Stimulated activated CD8-positive, alpha-beta memory T cell treated with anti-CD3 and anti-CD28 coated beads, Interleukin-2, amount 100 ng/mL, for 1 hour (primary cell): ENCODE measurements at regions not wholly inside any gene's neighbourhood (a gene's known extent, or its start where the extent isn't known, plus 50 kb on each side); places are given as distances from the start of the nearest gene placed in this dataset.

Source experiments
- DNase-seq, 2 donors: peaks; one replicate each; pipeline ENCODE4 v3.0.0-alpha.2; 2020; ENCODE audit warnings: low read depth in 2 of 2

DNA sequence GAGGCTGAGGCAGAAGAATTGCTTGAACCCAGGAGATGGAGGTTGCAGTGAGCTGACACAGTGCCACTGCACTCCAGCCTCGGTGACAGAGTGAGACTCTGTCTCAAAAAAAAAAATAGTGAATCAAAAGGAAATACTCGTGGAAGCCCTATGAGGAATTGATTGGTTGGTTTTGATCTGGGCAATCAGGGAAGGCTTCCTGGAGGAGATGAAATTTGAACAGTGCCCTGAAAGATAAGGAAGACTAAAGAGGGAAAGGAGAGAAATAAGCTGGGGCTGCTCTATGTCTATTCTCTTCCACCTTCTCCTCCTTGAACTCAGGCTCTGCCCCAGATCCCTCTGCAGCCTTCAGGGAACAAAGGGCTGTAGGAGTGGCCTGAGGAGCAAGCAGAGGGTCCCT lies 54.1 kb downstream of the IRF2BPL start:
- DNase-seq: no peak

GRCh38 chr14:76971549-76971948 lies 57.0 kb downstream of the IRF2BPL start:
- no peak for DNase-seq

DNA sequence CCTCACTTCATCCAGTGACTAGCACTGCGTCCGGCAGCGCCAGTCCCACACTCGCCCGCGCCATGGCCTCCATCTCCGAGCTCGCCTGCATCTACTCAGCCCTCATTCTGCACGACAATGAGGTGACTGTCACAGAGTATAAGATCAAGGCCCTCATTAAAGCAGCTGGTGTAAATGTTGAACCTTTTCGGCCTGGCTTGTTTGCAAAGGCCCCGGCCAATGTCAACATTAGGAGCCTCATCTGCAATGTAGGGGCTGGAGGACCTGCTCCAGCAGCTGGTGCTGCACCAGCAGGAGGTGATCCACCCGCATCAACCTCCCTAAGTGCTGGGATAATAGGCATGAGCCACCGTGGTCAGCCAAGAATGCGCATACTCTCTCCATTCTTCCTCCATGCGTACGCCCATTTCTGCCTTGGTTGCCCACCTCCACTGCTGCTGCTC lies 59.9 kb downstream of the IRF2BPL start:
- DNase-seq: no peak

- no peak for DNase-seq
These were observed 60.7 kb downstream of the IRF2BPL start for GRCh38 chr14:76967788-76968187.

- no peak for DNase-seq
These were observed 63.3 kb downstream of the IRF2BPL start for GRCh38 chr14:76965232-76965631.

- DNase-seq: no peak
These were observed 63.8 kb downstream of the IRF2BPL start for GRCh38 chr14:76964695-76965094.

DNA sequence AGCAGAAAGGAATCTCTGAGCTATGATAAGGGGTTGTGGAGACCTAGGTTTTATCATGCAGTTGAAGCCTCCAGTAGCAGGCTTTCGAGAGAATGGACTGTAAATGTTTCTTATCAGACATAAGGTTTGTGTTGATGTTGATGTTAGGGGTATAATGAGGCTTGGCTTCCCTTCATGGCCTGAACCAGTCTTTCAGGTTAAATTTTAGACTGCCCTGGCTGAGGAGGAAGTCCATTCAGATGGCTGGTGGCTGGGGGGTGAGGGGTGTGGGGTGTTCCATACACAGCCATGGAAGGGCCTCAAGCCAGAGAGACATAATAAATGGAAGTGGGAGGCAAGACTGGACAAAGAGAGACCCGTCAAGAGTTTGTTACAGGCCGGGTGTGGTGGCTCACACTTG lies 65.1 kb downstream of the IRF2BPL start:
- no peak for DNase-seq

DNA sequence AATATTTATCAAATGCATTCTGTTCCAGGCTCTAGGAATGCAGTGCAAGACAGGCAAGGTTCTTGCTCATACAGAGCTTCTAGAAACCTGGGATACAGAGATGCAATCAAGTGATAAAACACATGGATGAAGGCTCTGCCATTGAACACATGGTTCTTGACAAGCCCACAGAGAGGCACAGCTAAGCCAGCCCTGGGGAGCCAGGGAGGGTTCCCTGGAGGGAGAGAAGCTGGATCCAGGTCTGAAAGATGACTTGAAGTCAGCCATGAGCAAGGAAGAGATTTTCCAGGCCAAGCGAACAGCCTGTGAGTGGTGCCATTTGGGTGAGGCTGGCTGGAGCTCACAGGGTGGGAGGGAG lies 66.2 kb downstream of the IRF2BPL start:
- no peak for DNase-seq

- DNase-seq: peak; percentile 87 to 92
These were observed 66.7 kb downstream of the IRF2BPL start for GRCh38 chr14:76961631-76962302.

DNA sequence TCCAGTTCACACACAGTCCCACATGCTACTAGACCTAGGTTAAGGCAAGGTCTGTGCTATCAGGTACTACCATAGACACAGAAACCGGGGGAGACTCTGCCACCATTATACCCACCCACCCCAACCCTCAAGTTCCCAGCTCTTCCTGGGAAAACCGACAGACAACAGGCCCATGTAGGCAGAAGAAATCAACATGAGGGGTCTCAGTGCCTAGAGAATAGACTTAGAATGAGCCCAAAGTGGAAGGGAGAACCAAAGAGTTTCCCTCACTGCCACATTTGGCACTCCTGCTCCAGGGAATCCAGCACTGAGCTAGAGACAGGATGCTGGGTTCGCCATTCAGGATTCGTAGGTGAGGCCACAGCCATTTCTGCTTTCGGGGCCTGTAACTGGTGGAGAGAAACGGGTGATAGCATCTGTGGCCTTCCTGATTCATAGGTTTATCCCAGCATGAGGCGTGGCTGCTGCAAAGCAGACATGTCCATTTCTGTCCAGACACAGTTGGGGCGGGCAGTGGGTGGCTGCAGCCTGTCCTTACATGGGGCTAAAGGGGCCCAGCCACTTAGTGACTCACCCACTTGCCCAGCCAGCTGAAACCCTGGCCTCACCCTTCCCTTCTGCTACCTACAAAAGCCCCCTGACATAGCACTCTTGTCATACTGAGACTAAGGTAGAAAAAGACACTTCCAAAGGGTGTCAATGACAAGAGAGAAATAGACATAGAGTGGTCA lies 69.4 kb downstream of the IRF2BPL start:
- no peak for DNase-seq

GRCh38 chr14:76958020-76958979 lies 70.2 kb downstream of the IRF2BPL start:
- no peak for DNase-seq

GRCh38 chr14:76957224-76957891 lies 71.2 kb downstream of the IRF2BPL start:
- no peak for DNase-seq

DNA sequence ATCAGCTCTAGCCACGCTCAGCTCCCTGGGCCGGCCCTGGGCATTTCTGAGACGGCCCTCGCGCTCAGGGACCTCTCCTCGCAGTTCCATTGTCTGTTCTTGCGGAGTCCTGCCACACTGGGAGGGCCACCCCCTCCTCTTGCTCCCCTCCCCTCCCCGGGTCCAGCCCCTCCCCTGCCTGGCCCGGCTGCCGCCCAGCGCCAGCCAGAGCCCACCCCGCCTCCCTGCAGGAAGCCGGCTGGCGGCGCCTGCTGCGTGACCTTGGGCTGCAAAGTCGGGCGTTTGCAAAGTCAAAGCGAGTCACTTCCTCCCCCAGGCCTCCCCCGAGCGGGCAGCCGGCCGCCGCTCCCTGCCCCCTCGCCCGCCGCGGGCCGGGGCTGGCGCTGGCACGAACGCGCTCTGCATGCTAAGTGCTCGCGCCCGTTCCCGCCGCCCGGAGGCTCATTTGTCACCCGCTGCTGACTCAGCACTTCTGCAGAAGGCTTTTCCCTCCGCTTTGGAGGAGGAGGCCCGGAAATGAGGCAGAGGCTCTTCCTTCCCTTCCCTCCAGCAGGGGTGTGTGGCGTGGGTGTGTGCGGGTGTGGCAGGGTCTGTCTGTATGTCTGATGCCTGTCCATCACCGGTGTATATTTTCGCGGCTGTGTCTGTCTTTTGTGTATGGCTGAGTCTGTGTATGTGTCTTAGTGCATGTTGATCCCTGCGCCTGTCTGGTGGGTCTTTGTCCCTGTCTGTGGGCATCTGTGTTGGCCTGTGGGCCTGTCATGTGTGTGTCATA lies 72.0 kb downstream of the IRF2BPL start:
- peak; percentile 65 to 66 for DNase-seq

GRCh38 chr14:76955575-76956315 lies 72.8 kb downstream of the IRF2BPL start:
- DNase-seq: peak in 1 of 2 donors; percentile 25

DNA sequence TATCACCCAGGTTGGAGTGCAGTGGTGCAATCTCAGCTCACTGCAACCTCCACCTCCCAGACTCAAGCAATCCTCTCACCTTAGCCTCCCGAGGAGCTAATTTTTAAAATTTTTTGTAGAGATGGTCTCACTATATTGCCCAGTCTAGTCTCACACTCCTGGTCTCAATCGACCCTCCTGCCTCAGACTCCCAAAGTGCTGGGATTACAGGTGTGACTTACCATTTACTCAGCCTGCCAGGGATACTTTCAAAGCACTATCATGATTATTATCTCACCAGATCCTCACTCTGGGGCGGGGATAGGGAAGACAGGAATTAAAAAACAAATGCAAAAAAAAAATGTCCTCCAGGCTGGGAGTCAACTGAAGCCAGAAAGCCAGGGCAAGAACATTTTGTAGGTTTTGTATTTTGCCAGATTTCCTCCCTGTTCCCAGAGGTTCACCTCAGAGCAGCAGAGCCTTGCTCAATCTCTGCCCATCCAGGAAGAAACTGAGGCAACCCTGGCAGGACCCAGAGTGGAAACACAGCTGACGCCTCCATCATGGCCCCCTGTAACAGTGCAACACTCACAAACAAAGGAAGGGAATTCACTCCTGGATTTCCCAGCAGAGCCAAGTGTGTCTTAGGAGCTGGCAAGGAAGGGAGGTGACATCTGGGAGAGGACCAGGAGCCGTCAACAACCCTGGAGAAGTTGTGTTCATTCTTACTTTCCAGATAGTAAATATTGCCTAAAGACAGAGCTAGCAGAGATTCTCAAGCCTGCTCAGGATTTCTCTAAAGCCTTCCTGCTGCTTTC lies 73.9 kb downstream of the IRF2BPL start:
- DNase-seq: no peak

DNA sequence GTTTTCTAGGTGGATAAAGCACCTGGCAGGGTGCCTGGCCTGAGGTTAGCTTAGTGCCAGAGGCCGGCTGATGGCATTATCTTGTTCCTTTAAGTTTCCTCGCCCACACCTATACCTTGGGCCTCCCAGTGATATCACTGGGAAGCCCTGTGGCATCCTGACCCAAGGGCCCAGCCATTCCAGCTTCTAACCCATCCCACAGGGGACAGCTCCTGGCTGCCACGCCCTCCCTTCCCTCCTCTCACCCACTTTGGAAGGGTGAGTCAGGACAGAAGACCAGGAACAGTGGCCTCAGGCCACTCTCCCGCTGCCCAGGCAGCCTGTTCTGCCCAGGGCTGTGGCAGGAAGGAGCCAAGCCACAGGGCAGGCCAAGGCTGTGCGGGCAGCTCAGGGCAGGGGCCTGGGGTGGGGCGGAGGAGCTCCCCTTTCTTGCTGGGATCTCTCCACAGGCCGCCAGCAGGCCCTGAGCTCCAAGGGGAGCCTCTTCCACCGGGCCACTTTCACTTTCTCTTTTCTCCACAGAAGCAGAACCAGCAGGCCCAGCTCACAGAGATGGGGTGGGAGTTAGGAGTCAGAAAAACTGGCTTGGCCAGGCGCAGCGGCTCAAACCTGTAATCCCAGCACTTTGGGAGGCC lies 75.1 kb downstream of the IRF2BPL start:
- no peak for DNase-seq

DNA sequence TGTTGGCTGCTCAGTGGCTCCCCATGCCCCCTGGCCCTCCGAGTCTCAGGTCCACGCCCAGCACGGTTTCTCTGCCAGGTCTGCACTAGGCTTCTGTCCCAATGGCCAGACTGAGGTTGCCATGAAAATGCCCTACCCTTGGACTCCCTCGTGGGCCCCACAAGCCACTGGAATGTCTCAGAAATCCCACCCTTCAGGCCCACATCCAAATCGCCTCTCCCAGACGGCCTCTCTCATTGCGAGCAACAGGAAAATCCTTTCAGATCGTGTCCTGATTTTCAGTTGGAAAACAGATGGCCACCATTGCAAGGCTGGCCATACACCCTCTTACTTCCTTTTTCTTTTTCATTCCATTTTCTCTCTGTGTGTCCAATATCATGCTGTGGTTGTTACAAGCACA lies 77.3 kb downstream of the IRF2BPL start:
- DNase-seq: no peak

DNA sequence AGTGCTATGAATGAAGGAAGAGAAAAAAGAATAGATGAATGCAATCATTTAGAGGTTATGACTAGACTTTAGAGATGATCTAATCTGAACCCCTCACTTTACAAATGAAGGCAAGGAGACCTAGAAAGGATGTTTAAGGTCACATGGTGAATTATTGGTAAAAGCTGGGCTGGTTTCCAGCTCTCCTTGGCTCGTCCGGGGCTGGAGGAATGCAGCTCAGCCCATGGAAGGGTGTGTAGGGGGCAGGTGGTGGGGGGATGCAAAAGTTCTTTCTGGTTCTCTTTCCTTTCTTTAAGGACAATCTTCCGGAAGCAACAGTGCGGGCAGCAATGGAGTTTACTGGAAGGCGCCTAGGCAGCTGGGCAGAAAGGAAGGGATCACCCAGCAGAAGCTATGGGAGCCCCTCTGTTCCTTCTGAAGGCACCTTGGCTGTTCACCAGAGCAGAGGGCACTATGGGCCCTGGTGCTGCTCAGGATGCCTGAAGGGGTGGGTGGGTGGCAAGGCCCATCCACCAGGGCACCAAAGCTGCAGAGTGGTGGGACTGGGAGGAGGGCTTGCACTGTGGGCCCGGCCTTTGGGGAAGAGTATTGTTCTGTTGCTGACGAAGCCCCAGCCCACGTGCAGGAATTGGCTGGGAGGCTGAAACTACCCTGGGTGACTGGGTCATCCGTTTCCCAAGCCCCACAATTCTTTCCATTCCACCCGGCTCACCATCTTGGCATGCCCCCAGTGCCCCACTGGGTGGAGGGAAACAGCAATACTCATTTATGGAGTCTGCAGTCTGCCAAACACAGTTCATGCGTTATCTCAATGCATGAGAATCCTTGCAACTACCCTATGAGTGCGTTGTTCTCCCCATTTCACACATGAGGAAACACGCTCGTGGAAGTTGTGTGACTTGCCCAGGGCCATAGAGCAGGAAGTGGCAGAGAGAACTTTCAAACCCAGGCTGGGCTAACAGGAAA lies 78.2 kb downstream of the IRF2BPL start:
- DNase-seq: no peak
